GM23338 (cell line): ENCODE measurements at regions not wholly inside any gene's neighbourhood (a gene's known extent, or its start where the extent isn't known, plus 50 kb on each side); places are given as distances from the start of the nearest gene placed in this dataset.

Experiments
- ATAC-seq: fragments of 200-7000 bp; cut with Tn5 transposase; 3 replicates; pipeline ENCODE4 v1.9.1; 2020
- DNase-seq: peaks from one replicate; pipeline ENCODE4 v3.0.0-alpha.2; 2015; ENCODE audit warnings: low spot score
- H2AFZ ChIP-seq: fragments of 200-600 bp; sonication (generic); 2 replicates; pipeline ENCODE4 v1.8.0; 2016; ENCODE audit warnings: antibody characterized with exemption, mild to moderate bottlenecking, moderate library complexity
- H3F3A ChIP-seq: fragments of 200-600 bp; sonication (generic); replicated peaks from 2 replicates; pipeline ENCODE4 v1.8.0; 2017; ENCODE audit warnings: antibody characterized with exemption, mixed run types, low read depth
- H3K27ac ChIP-seq: fragments of 200-600 bp; sonication (generic); 2 replicates; pipeline ENCODE4 v1.6.1; 2016; ENCODE audit warnings: low read depth
- H3K27me3 ChIP-seq: fragments of 200-600 bp; sonication (generic); 2 replicates; pipeline ENCODE4 v1.8.0; 2016; ENCODE audit warnings: mild to moderate bottlenecking, mixed run types, moderate library complexity; ENCODE audit not compliant: insufficient read depth
- H3K36me3 ChIP-seq: fragments of 200-600 bp; sonication (generic); 2 replicates; pipeline ENCODE4 v1.8.0; 2016; ENCODE audit warnings: mild to moderate bottlenecking; ENCODE audit not compliant: insufficient read depth
- H3K4me1 ChIP-seq: fragments of 200-600 bp; sonication (generic); 2 replicates; pipeline ENCODE4 v1.8.0; 2016; ENCODE audit warnings: mild to moderate bottlenecking, moderate library complexity; ENCODE audit not compliant: insufficient read depth
- H3K4me2 ChIP-seq: fragments of 200-600 bp; sonication (generic); 2 replicates; pipeline ENCODE4 v1.7.1; 2017; ENCODE audit warnings: mixed run types
- H3K4me3 ChIP-seq: fragments of 200-600 bp; sonication (generic); 2 replicates; pipeline ENCODE4 v1.6.1; 2016; ENCODE audit warnings: mixed run types
- H3K79me2 ChIP-seq: fragments of 200-600 bp; sonication (generic); replicated peaks from 2 replicates; pipeline ENCODE4 v1.8.0; 2017; ENCODE audit warnings: mild to moderate bottlenecking; ENCODE audit not compliant: insufficient read depth
- H3K9me2 ChIP-seq: fragments of 200-600 bp; sonication (generic); 2 replicates; pipeline ENCODE4 v1.8.0; 2017; ENCODE audit not compliant: insufficient read depth
- H4K20me1 ChIP-seq: fragments of 200-600 bp; sonication (generic); replicated peaks from 2 replicates; pipeline ENCODE4 v1.8.0; 2017; ENCODE audit warnings: mild to moderate bottlenecking; ENCODE audit not compliant: insufficient read depth
- H3K27ac Mint-ChIP-seq: 2 replicates; pipeline ENCODE4 v1.8.0; 2020; ENCODE audit warnings: inconsistent platforms, mild to moderate bottlenecking, moderate library complexity, mixed read lengths
- H3K27me3 Mint-ChIP-seq: 3 replicates; pipeline ENCODE4 v1.8.0; 2022; ENCODE audit warnings: low read depth, mild to moderate bottlenecking, moderate library complexity, mixed read lengths, inconsistent platforms; ENCODE audit not compliant: insufficient read depth, poor library complexity
- H3K36me3 Mint-ChIP-seq: 3 replicates; pipeline ENCODE4 v1.8.0; 2021; ENCODE audit warnings: low read depth, mild to moderate bottlenecking, inconsistent platforms, moderate library complexity, mixed read lengths
- H3K4me1 Mint-ChIP-seq: 3 replicates; pipeline ENCODE4 v1.8.0; 2020; ENCODE audit warnings: mild to moderate bottlenecking, inconsistent platforms, mixed read lengths
- H3K4me3 Mint-ChIP-seq: 3 replicates; pipeline ENCODE4 v1.8.0; 2021; ENCODE audit warnings: moderate library complexity, mild to moderate bottlenecking, inconsistent platforms, mixed read lengths
- H3K9me3 Mint-ChIP-seq: 3 replicates; pipeline ENCODE4 v1.8.0; 2020; ENCODE audit warnings: moderate library complexity, mild to moderate bottlenecking, inconsistent platforms, mixed read lengths
- POLR2AphosphoS5 ChIP-seq: IDR thresholded peaks from 2 replicates; pipeline ENCODE4 v1.6.1; 2016; ENCODE audit warnings: antibody characterized with exemption, low read depth
- TF ChIP-seq, protein P1 (sequence below), 2 experiments: fragments of 200-600 bp in 1 of 2; sonication (generic) in 1 of 2; conservative IDR thresholded peaks; 2 replicates each; pipeline versions ENCODE4 v1.5.1 to v1.6.1; 2016 to 2017; ENCODE audit warnings: antibody characterized with exemption in 2 of 2, low read depth in 2 of 2, mild to moderate bottlenecking in 2 of 2, moderate library complexity in 1 of 2

DNA sequence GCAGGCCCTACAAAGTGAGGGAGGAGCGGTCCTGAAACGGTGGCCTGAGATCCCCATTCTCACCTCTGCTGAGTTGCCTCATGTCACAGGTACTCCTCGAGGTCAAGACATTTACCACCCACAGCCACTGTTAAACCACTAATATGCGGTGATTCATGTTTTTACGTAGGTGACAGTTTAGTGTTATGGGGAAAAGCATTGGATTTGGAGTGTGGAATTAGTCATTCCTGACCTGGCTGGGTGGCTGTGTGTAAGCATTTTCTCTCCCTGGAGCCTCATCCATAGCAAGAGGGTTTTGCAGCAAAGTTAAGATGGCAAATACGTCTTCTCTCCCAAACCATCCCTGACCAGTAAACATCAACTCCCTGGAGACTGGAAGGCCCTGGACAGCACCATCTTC lies 57.8 kb upstream of the KCNJ6 start:
- no peaks in the 10 kb centered on the region; the same call in 1 of the 2 replicates for H3K9me2 ChIP-seq
- H3F3A ChIP-seq = no peaks in the 10 kb centered on the region
- H2AFZ ChIP-seq = no peak overlapping the region
- H4K20me1 ChIP-seq = no peaks in the 10 kb centered on the region
- peaks cover 10% of the 10 kb centered on the region; the same call in 2 of the 3 replicates for H3K4me1 Mint-ChIP-seq
- ATAC-seq (no peak), DNase-seq (no peak)
- H3K4me1 ChIP-seq = no peaks in the 10 kb centered on the region
- no peak overlapping the region for H3K4me2 ChIP-seq
- no peaks in the 10 kb centered on the region; the same call in 2 of the 3 replicates for H3K9me3 Mint-ChIP-seq
- no peak overlapping the region for H3K27ac ChIP-seq
- H3K36me3 Mint-ChIP-seq = no peaks in the 10 kb centered on the region
- H3K36me3 ChIP-seq = no peaks in the 10 kb centered on the region
- no peaks in the 10 kb centered on the region for H3K79me2 ChIP-seq
- no peak overlapping the region for H3K4me3 ChIP-seq
- no peaks in the 10 kb centered on the region for H3K27me3 ChIP-seq
- no peaks in the 10 kb centered on the region for H3K27me3 Mint-ChIP-seq
- no peak overlapping the region for H3K4me3 Mint-ChIP-seq
- H3K27ac Mint-ChIP-seq = no peak overlapping the region
- TF ChIP-seq, protein P1, sequence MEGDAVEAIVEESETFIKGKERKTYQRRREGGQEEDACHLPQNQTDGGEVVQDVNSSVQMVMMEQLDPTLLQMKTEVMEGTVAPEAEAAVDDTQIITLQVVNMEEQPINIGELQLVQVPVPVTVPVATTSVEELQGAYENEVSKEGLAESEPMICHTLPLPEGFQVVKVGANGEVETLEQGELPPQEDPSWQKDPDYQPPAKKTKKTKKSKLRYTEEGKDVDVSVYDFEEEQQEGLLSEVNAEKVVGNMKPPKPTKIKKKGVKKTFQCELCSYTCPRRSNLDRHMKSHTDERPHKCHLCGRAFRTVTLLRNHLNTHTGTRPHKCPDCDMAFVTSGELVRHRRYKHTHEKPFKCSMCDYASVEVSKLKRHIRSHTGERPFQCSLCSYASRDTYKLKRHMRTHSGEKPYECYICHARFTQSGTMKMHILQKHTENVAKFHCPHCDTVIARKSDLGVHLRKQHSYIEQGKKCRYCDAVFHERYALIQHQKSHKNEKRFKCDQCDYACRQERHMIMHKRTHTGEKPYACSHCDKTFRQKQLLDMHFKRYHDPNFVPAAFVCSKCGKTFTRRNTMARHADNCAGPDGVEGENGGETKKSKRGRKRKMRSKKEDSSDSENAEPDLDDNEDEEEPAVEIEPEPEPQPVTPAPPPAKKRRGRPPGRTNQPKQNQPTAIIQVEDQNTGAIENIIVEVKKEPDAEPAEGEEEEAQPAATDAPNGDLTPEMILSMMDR (conservative IDR thresholded peaks at IDR 0.05; ENCODE audit: low read depth in 2 of 2) = no peak
- no peak for TF ChIP-seq POLR2AphosphoS5

DNA sequence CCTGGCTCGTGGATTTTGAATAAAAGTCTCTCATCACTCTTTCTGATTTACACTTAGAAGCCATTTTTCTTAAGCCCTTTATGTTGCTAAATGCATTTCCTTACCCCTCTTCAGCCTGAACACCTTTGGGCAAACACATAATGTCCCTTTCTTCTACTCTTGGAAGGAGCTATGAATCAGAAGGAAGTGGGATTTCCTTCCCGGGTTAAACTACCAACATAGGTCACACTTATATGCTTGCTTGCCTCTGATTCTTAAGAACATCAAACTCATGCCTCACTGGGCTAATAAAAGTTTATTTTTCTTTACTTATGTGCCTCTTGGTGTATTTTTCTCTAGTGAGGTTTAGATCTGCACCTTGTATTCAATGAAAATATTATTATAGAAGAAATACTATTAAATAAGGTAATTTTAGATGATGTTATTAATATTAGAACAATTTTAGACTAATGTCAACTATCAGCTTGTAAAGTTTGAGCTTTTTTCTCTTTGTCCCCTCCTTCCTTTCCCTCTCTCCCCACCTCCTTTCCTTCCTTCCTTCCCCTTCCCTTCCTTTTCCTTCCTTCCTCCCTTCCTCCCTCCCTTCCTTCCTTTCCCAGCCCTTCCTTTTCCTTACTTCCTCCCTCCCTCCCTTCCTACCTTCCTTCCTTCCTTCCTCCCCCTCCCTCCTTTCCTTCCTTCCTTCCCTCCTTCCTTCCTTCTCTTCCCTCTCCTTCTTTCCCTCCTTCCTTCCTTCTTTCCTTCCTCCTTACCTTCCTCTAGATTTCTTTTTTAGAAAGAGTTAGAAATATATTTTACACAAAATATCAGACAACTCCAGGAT lies 66.5 kb upstream of the KCNJ6 start:
- H3F3A ChIP-seq = no peaks in the 10 kb centered on the region
- DNase-seq (no peak), ATAC-seq (no peak)
- no peak overlapping the region for H3K27ac ChIP-seq
- H2AFZ ChIP-seq = peak overlapping the region; percentile 43; the same call in 1 of the 2 replicates
- H3K9me2 ChIP-seq = no peaks in the 10 kb centered on the region
- Mint-ChIP-seq H3K9me3 (no peaks in the 10 kb centered on the region), H3K27me3 (peaks cover 2% of the 10 kb centered on the region), H3K4me1 (peaks cover 7% of the 10 kb centered on the region), H3K4me3 (no peak overlapping the region), H3K27ac (no peak overlapping the region), H3K36me3 (no peaks in the 10 kb centered on the region)
- no peaks in the 10 kb centered on the region for H3K27me3 ChIP-seq
- H3K36me3 ChIP-seq = no peaks in the 10 kb centered on the region
- TF ChIP-seq, protein P1 (conservative IDR thresholded peaks at IDR 0.05; ENCODE audit: low read depth in 2 of 2) = no peak
- H3K4me2 ChIP-seq = no peak overlapping the region
- 0 out of 2 replicates have a peak, but pooled peaks cover 6% of the 10 kb centered on the region for H3K4me1 ChIP-seq
- H3K79me2 ChIP-seq = no peaks in the 10 kb centered on the region
- no peak overlapping the region for H3K4me3 ChIP-seq
- H4K20me1 ChIP-seq = no peaks in the 10 kb centered on the region
